ENCODE measurements at regions not wholly inside any gene's neighbourhood (a gene's known extent, or its start where the extent isn't known, plus 50 kb on each side); places are given as distances from the start of the nearest gene placed in this dataset.

GRCh38 chr2:242064364-242065250 is 195.1 kb downstream of the RTP5 start:
- FAIRE-seq: no peak
- H3K4me3 ChIP-seq: no peak overlapping the region
- CTCF ChIA-PET: no interaction called here

More at GRCh38 chr2:242064364-242065250, 195.1 kb downstream of the RTP5 start:
- TF ChIP-seq RARB (CRISPR knock-in tag; IDR thresholded peaks at IDR 0.05) (no peak), USF2 (IDR thresholded peaks at IDR 0.05) (no peak), ZSCAN20 (CRISPR knock-in tag; IDR thresholded peaks at IDR 0.05) (no peak), JUN (IDR thresholded peaks at IDR 0.05) (no peak), NPAS2 (CRISPR knock-in tag; IDR thresholded peaks at IDR 0.05; ENCODE audit: borderline replicate concordance) (no peak), EP300 (IDR thresholded peaks at IDR 0.05) (no peak), GATA3 (IDR thresholded peaks at IDR 0.05; ENCODE audit: borderline replicate concordance) (no peak), CHD2 (IDR thresholded peaks at IDR 0.05; ENCODE audit: low read length, partially characterized antibody) (no peak), EHMT2 (IDR thresholded peaks at IDR 0.05; ENCODE audit: low read depth) (no peak), MAZ (IDR thresholded peaks at IDR 0.05; ENCODE audit: borderline replicate concordance, low read depth, low read length) (no peak), PBX3 (IDR thresholded peaks at IDR 0.05) (no peak), MAX (IDR thresholded peaks at IDR 0.05) (no peak), HMGXB4 (CRISPR knock-in tag; IDR thresholded peaks at IDR 0.05; ENCODE audit: borderline replicate concordance) (no peak), ELK1 (IDR thresholded peaks at IDR 0.05; ENCODE audit: low read depth, low read length) (no peak), BCL3 (IDR thresholded peaks at IDR 0.05) (no peak), ATOH8 (CRISPR knock-in tag; IDR thresholded peaks at IDR 0.05; ENCODE audit: low read depth) (no peak), E2F6 (IDR thresholded peaks at IDR 0.05; ENCODE audit: borderline replicate concordance, low read depth) (no peak)
- POLR2A ChIA-PET: no interaction called here
- ATAC-seq (no peak), DNase-seq (ENCODE audit: low read depth in 1 of 2, low spot score in 1 of 2) (no peak)
- Histone ChIP-seq H3K27ac (no peak overlapping the region), H3K4me2 (no peak overlapping the region), H3K9me3 (peaks cover 15% of the 10 kb centered on the region), H3K4me1 (no peaks in the 10 kb centered on the region)
- WGBS (ENCODE audit: missing lambda C conversion rate): 84% methylated on average over 18 of the region's 19 CpGs

Measured in A549 (cell line).